ENCODE measurements at regions not wholly inside any gene's neighbourhood (a gene's known extent, or its start where the extent isn't known, plus 50 kb on each side); places are given as distances from the start of the nearest gene placed in this dataset.

GRCh38 chr18:39685303-39685902 lies 2119.8 kb upstream of the CELF4 start:
- DNase-seq = no peak

- no peak for DNase-seq
Observed at GRCh38 chr18:39681061-39681460, 2115.5 kb upstream of the CELF4 start.

- DNase-seq = no peak
Observed at GRCh38 chr18:39675906-39676305, 2110.3 kb upstream of the CELF4 start.

GRCh38 chr18:39675368-39675767 lies 2109.8 kb upstream of the CELF4 start:
- DNase-seq = no peak

GRCh38 chr18:39672171-39672570 lies 2106.6 kb upstream of the CELF4 start:
- DNase-seq = no peak

GRCh38 chr18:39667905-39668304 lies 2102.3 kb upstream of the CELF4 start:
- no peak for DNase-seq

- DNase-seq = no peak
Observed at GRCh38 chr18:39666541-39666940, 2100.9 kb upstream of the CELF4 start.

- DNase-seq = no peak
Observed at GRCh38 chr18:39661856-39662366, 2096.3 kb upstream of the CELF4 start.

- no peak for DNase-seq
Observed at GRCh38 chr18:39660141-39660540, 2094.5 kb upstream of the CELF4 start.

- no peak for DNase-seq
Observed at GRCh38 chr18:39655341-39655740, 2089.7 kb upstream of the CELF4 start.

GRCh38 chr18:39653221-39653620 lies 2087.6 kb upstream of the CELF4 start:
- no peak for DNase-seq

- no peak for DNase-seq
Observed at GRCh38 chr18:39648616-39649015, 2083.0 kb upstream of the CELF4 start.

- DNase-seq = no peak
Observed at GRCh38 chr18:39647627-39648534, 2082.3 kb upstream of the CELF4 start.

- DNase-seq = no peak
Observed at GRCh38 chr18:39638224-39638623, 2072.6 kb upstream of the CELF4 start.

- no peak for DNase-seq
Observed at GRCh38 chr18:39636931-39637330, 2071.3 kb upstream of the CELF4 start.

- DNase-seq = no peak
Observed at GRCh38 chr18:39635966-39636365, 2070.4 kb upstream of the CELF4 start.

GRCh38 chr18:39635192-39635591 lies 2069.6 kb upstream of the CELF4 start:
- DNase-seq = no peak

- DNase-seq = no peak
Observed at GRCh38 chr18:39627936-39628335, 2062.3 kb upstream of the CELF4 start.

GRCh38 chr18:39624961-39625360 lies 2059.4 kb upstream of the CELF4 start:
- DNase-seq = no peak

GRCh38 chr18:39622431-39622830 lies 2056.8 kb upstream of the CELF4 start:
- DNase-seq = no peak

- DNase-seq = no peak
Observed at GRCh38 chr18:39620551-39621168, 2055.1 kb upstream of the CELF4 start.

GRCh38 chr18:39618265-39619003 lies 2052.8 kb upstream of the CELF4 start:
- no peak for DNase-seq
